HUES48 (cell line): ENCODE measurements at regions not wholly inside any gene's neighbourhood (a gene's known extent, or its start where the extent isn't known, plus 50 kb on each side); places are given as distances from the start of the nearest gene placed in this dataset.
A peak's percentile ranks its signal among the peaks of the same experiment; 100 is the strongest.

Experiments
- H3K27ac ChIP-seq: one replicate; pipeline ENCODE4 v1.7.0; 2013; ENCODE audit warnings: low read depth, low read length, inconsistent platforms
- H3K27me3 ChIP-seq: 2 replicates; pipeline ENCODE4 v1.6.1; 2013; ENCODE audit warnings: mild to moderate bottlenecking, low read length; ENCODE audit not compliant: control insufficient read depth, insufficient read depth
- H3K36me3 ChIP-seq: 2 replicates; pipeline ENCODE4 v1.6.1; 2013; ENCODE audit warnings: low read length; ENCODE audit not compliant: control insufficient read depth, insufficient read depth
- H3K4me1 ChIP-seq: 2 replicates; pipeline ENCODE4 v1.6.1; 2013; ENCODE audit warnings: mild to moderate bottlenecking, low read length; ENCODE audit not compliant: control insufficient read depth, insufficient read depth
- H3K4me3 ChIP-seq: 2 replicates; pipeline ENCODE4 v1.5.1; 2013; ENCODE audit warnings: mild to moderate bottlenecking, low read depth, low read length
- H3K9ac ChIP-seq: 2 replicates; pipeline ENCODE4 v1.6.1; 2013; ENCODE audit warnings: mild to moderate bottlenecking, low read depth, low read length, moderate library complexity
- H3K9me3 ChIP-seq: 2 replicates; pipeline ENCODE4 v1.6.1; 2013; ENCODE audit warnings: low read length; ENCODE audit not compliant: control insufficient read depth, insufficient read depth

GRCh38 chr2:96438589-96438988 lies 66.6 kb downstream of the NEURL3 start:
- Histone ChIP-seq H3K4me1 (peaks cover 23% of the 10 kb centered on the region), H3K9me3 (peaks cover 25% of the 10 kb centered on the region), H3K9ac (no peak overlapping the region), H3K27me3 (no peaks in the 10 kb centered on the region), H3K36me3 (no peaks in the 10 kb centered on the region), H3K4me3 (peak overlapping the region; percentile 31; the same call in 1 of the 2 replicates), H3K27ac (no peak overlapping the region)

DNA sequence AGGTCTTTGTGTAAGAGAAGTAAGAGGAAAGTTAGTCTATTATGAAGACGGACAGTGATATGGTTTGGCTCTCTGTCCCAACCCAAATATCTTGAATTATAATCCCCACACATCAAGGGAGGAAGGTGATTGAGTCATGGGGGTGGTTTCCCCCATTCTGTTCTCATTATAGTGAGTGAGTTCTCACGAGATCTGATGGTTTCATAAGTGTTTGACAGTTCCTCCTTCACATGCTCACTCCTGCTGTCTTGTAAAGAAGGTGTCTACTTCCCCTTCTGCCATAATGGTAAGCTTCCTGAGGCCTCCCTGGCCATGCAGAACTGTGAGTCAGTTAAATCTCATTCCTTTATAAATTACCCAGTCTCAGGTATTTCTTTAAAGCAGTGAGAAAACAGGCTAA lies 67.6 kb downstream of the NEURL3 start:
- Histone ChIP-seq H3K27ac (peak overlapping the region; percentile 38), H3K4me1 (peaks cover 23% of the 10 kb centered on the region), H3K27me3 (no peaks in the 10 kb centered on the region), H3K4me3 (no peak overlapping the region), H3K36me3 (no peaks in the 10 kb centered on the region), H3K9ac (no peak overlapping the region), H3K9me3 (peaks cover 25% of the 10 kb centered on the region)

GRCh38 chr2:96436961-96437360 lies 68.2 kb downstream of the NEURL3 start:
- Histone ChIP-seq H3K9me3 (peaks cover 25% of the 10 kb centered on the region), H3K4me3 (peak overlapping the region; percentile 28; the same call in 1 of the 2 replicates)

GRCh38 chr2:96436416-96436815 lies 68.7 kb downstream of the NEURL3 start:
- Histone ChIP-seq H3K9me3 (peaks cover 25% of the 10 kb centered on the region), H3K36me3 (no peaks in the 10 kb centered on the region), H3K4me3 (peak overlapping the region; percentile 28; the same call in 1 of the 2 replicates), H3K27ac (peak overlapping the region; percentile 46), H3K9ac (no peak overlapping the region), H3K4me1 (peaks cover 23% of the 10 kb centered on the region), H3K27me3 (no peaks in the 10 kb centered on the region)

More at GRCh38 chr2:96436961-96437360, 68.2 kb downstream of the NEURL3 start:
- Histone ChIP-seq H3K27ac (peak overlapping the region; percentile 46), H3K27me3 (no peaks in the 10 kb centered on the region), H3K9ac (no peak overlapping the region), H3K36me3 (no peaks in the 10 kb centered on the region), H3K4me1 (peaks cover 23% of the 10 kb centered on the region)

- no peaks in the 10 kb centered on the region for H3K36me3 ChIP-seq
- peaks cover 18% of the 10 kb centered on the region; the same call in 1 of the 2 replicates for H3K9me3 ChIP-seq
- peaks cover 8% of the 10 kb centered on the region for H3K4me1 ChIP-seq
- no peaks in the 10 kb centered on the region for H3K27me3 ChIP-seq
- H3K9ac ChIP-seq = no peak overlapping the region
- H3K27ac ChIP-seq = no peak overlapping the region
- H3K4me3 ChIP-seq = no peak overlapping the region
These were observed 73.8 kb downstream of the NEURL3 start for GRCh38 chr2:96431319-96431718.

DNA sequence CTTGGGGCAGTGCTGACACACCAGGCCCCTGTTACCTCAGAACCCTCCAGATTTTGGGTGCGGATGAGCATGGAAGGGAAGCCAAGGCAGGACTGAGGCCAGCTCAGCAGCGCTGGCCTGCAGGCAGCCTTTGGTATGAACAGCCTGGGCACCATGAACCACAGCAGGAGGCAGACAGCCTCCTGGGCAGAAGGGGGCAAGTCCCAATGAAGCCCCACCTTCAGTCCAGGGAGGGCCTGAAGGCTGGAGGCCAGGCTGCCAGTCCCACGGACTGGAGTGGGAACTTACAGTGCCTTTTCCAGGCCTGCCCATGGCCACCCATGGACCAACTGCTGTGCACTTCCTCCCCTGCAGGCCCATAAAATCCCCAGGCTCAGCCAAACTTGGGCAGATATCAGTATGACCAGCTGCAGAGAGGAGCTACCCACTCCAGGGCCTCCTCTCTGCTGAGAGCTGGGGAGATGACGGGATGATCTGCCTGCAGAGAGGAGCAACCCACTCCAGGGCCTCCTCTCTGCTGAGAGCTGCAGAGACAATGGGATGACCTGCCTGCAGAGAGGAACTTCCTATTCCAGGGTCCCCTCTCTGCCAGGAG lies 74.7 kb downstream of the NEURL3 start:
- Histone ChIP-seq H3K27me3 (no peaks in the 10 kb centered on the region), H3K4me3 (no peak overlapping the region), H3K9me3 (peaks cover 18% of the 10 kb centered on the region; the same call in 1 of the 2 replicates), H3K9ac (no peak overlapping the region), H3K4me1 (no peaks in the 10 kb centered on the region), H3K27ac (no peak overlapping the region), H3K36me3 (no peaks in the 10 kb centered on the region)

DNA sequence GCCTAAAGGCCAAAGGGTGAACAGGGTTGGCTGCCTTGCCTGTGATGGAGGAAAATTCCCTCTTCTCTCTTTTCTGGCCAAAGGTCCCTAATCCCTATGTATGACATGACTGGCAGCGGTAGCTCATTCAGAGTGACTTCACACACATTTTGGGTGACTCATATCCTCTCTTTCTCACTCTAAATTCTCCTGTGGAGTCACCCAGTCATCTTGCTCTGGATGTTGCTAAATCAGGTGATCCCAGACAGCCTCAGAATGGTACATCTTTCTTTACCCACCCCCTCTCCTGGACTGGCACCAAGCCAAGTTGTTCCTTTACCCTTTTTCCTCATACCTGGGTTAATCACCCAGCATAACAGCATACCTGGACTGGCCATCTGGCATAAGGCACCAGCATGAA lies 77.2 kb downstream of the NEURL3 start:
- Histone ChIP-seq H3K27me3 (no peaks in the 10 kb centered on the region), H3K9me3 (peaks cover 18% of the 10 kb centered on the region; the same call in 1 of the 2 replicates), H3K36me3 (no peaks in the 10 kb centered on the region), H3K4me3 (no peak overlapping the region), H3K27ac (no peak overlapping the region), H3K4me1 (no peaks in the 10 kb centered on the region), H3K9ac (no peak overlapping the region)

DNA sequence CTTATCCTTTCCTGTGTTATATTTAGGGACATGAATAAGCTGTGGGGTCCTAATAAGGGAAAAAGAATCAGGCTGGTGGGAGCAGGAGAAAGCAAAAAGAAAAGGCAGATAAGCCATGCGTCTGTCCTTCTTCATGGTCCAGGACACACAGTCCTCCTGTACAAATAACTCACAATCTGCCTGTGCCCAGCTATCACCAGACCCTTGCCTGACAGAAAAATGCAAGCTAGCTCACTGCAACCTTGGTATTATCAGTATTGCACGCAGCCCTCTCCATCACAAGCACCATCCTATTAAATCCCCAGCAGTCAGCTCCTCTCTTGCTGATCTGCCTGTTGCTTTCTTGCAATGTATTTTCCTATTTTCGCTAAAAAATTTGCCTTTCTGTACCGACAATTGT lies 78.0 kb downstream of the NEURL3 start:
- Histone ChIP-seq H3K27ac (no peak overlapping the region), H3K36me3 (no peaks in the 10 kb centered on the region), H3K4me3 (no peak overlapping the region), H3K4me1 (no peaks in the 10 kb centered on the region), H3K9ac (no peak overlapping the region), H3K27me3 (no peaks in the 10 kb centered on the region), H3K9me3 (peaks cover 18% of the 10 kb centered on the region; the same call in 1 of the 2 replicates)

- Histone ChIP-seq H3K4me1 (no peaks in the 10 kb centered on the region), H3K27me3 (no peaks in the 10 kb centered on the region), H3K4me3 (no peak overlapping the region)
These were observed 81.3 kb downstream of the NEURL3 start for GRCh38 chr2:96423828-96424227.

More at GRCh38 chr2:96423828-96424227, 81.3 kb downstream of the NEURL3 start:
- Histone ChIP-seq H3K36me3 (no peaks in the 10 kb centered on the region), H3K9ac (no peak overlapping the region), H3K27ac (no peak overlapping the region), H3K9me3 (0 out of 2 replicates have a peak, but pooled peaks cover 9% of the 10 kb centered on the region)
